HG02852 (cell line): ENCODE measurements at regions not wholly inside any gene's neighbourhood (a gene's known extent, or its start where the extent isn't known, plus 50 kb on each side); places are given as distances from the start of the nearest gene placed in this dataset.
"Not testable (repeated sequence)": the region's sequence is repeated elsewhere in the genome, so short reads cannot be mapped to it uniquely, and the experiment has no call there.

Experiments used
- ATAC-seq: cut with Tn5 transposase; IDR thresholded peaks from one replicate; pipeline ENCODE4 v1.9.1; 2021; ENCODE audit warnings: mild to moderate bottlenecking, moderate library complexity; ENCODE audit not compliant: unreplicated experiment

- not testable (repeated sequence) for ATAC-seq
These were observed 106.2 kb upstream of the UNC5B start for GRCh38 chr10:71106151-71106550.

- ATAC-seq: not testable (repeated sequence)
These were observed 105.3 kb upstream of the UNC5B start for GRCh38 chr10:71107117-71107516.

- not testable (repeated sequence) for ATAC-seq
These were observed 104.3 kb upstream of the UNC5B start for GRCh38 chr10:71108042-71108441.

- no peak for ATAC-seq
These were observed 100.1 kb upstream of the UNC5B start for GRCh38 chr10:71112138-71112785.

- ATAC-seq: no peak
These were observed 95.9 kb upstream of the UNC5B start for GRCh38 chr10:71116426-71116825.

GRCh38 chr10:71117589-71117988 is 94.8 kb upstream of the UNC5B start:
- not testable (repeated sequence) for ATAC-seq

GRCh38 chr10:71123023-71123422 is 89.3 kb upstream of the UNC5B start:
- ATAC-seq: no peak

GRCh38 chr10:71124921-71125748 is 87.2 kb upstream of the UNC5B start:
- ATAC-seq: no peak

GRCh38 chr10:71125749-71126107 is 86.6 kb upstream of the UNC5B start:
- ATAC-seq: no peak

- ATAC-seq: no peak
These were observed 85.9 kb upstream of the UNC5B start for GRCh38 chr10:71126432-71126831.

GRCh38 chr10:71127104-71127503 is 85.3 kb upstream of the UNC5B start:
- no peak for ATAC-seq

- no peak for ATAC-seq
These were observed 84.6 kb upstream of the UNC5B start for GRCh38 chr10:71127773-71128172.

- no peak for ATAC-seq
These were observed 83.9 kb upstream of the UNC5B start for GRCh38 chr10:71128311-71128980.

GRCh38 chr10:71131096-71131495 is 81.3 kb upstream of the UNC5B start:
- ATAC-seq: no peak

- ATAC-seq: no peak
These were observed 80.8 kb upstream of the UNC5B start for GRCh38 chr10:71131508-71132088.

GRCh38 chr10:71132321-71132810 is 80.0 kb upstream of the UNC5B start:
- no peak for ATAC-seq

- ATAC-seq: no peak
These were observed 78.4 kb upstream of the UNC5B start for GRCh38 chr10:71133710-71134686.

GRCh38 chr10:71134732-71135211 is 77.6 kb upstream of the UNC5B start:
- ATAC-seq: no peak

- no peak for ATAC-seq
These were observed 77.1 kb upstream of the UNC5B start for GRCh38 chr10:71135236-71135635.
